Transverse colon (tissue), 4 donors: ENCODE measurements at regions not wholly inside any gene's neighbourhood (a gene's known extent, or its start where the extent isn't known, plus 50 kb on each side); places are given as distances from the start of the nearest gene placed in this dataset.

Experiments
- DNase-seq: peaks from one replicate; pipeline ENCODE4 v3.0.0-alpha.2; 2019
- H3K27ac ChIP-seq, 4 donors: fragments of 200-600 bp; sonication (generic); 2 replicates each; pipeline ENCODE4 v1.5.1; 2016 to 2018; ENCODE audit warnings: inconsistent platforms in 4 of 4
- H3K27me3 ChIP-seq: fragments of 200-600 bp; sonication (generic); 2 replicates; pipeline ENCODE4 v1.5.1; 2017; ENCODE audit warnings: inconsistent platforms
- H3K36me3 ChIP-seq, 4 donors: fragments of 200-600 bp; sonication (generic); 2 replicates each; pipeline ENCODE4 v1.5.1; 2017 to 2019; ENCODE audit warnings: inconsistent platforms in 4 of 4
- H3K4me1 ChIP-seq, 4 donors: fragments of 200-600 bp; sonication (generic); 2 replicates each; pipeline ENCODE4 v1.5.1; 2017 to 2020; ENCODE audit warnings: inconsistent platforms in 4 of 4
- H3K4me3 ChIP-seq, 4 donors: fragments of 200-600 bp; sonication (generic); 1 replicate in 1 of 4; 2 replicates in 3 of 4; pipeline versions ENCODE4 v1.5.1 to v1.6.1; 2017 to 2019; ENCODE audit warnings: inconsistent platforms in 4 of 4
- H3K9me3 ChIP-seq, 2 donors: fragments of 200-600 bp; sonication (generic); 2 replicates each; pipeline ENCODE4 v1.5.1; 2017 to 2019; ENCODE audit warnings: inconsistent platforms in 2 of 2
- EP300 ChIP-seq: sonication (generic); formaldehyde crosslinking; IDR thresholded peaks from one replicate; pipeline ENCODE4 v1.6.1; 2017; ENCODE audit warnings: antibody characterized with exemption, low read depth
- POLR2A ChIP-seq: fragments of 450-650 bp; IDR thresholded peaks from one replicate; pipeline ENCODE4 v1.6.1; 2016; ENCODE audit warnings: antibody characterized with exemption, mild to moderate bottlenecking, moderate library complexity
- POLR2AphosphoS5 ChIP-seq, 3 donors: sonication (generic); formaldehyde crosslinking; IDR thresholded peaks; one replicate each; pipeline ENCODE4 v1.6.1; 2016; ENCODE audit warnings: antibody characterized with exemption in 3 of 3
- WGBS, 2 donors: methylation state at CpG; one replicate each; pipeline ENCODE4 v1.1.5; 2018; ENCODE audit warnings: low coverage in 1 of 2; 5-methylcytosine and 5-hydroxymethylcytosine counted together
- in situ Hi-C, 4 donors: fragments of 200-750 bp; cut with MboI; loops; one replicate each; pipeline versions ENCODE4 v1.15.0 to v1.15.1; 2017; ENCODE audit warnings: low sequenced_read_pairs in 3 of 4, low pct_ligation_motif_present in 1 of 4, low pct_unique_long_range_greater_than_20kb in 1 of 4
- intact Hi-C: fragments of 100-400 bp; cut with DNase I; formaldehyde crosslinking; loops from one replicate; pipeline ENCODE4 v1.15.1; 2023; ENCODE audit warnings: low total_unique reads
- TF ChIP-seq, protein P1 (sequence below), 5 experiments: fragments of 200-600 bp in 3 of 5; fragments of 450-650 bp in 2 of 5; sonication (generic) in 3 of 5; IDR thresholded peaks; 1 replicate in 2 of 5; 2 replicates in 3 of 5; pipeline ENCODE4 v1.5.1; 2016 to 2017; ENCODE audit warnings: antibody characterized with exemption in 5 of 5, inconsistent platforms in 3 of 5, mild to moderate bottlenecking in 2 of 5, moderate library complexity in 1 of 5

GRCh38 chr11:37500425-37500824 is 902.4 kb upstream of the RAG2 start:
- intact Hi-C loops: no loop called here
- no peak for DNase-seq
- WGBS, 2 donors: 75 to 86% methylated on average over 1 to 2 of the region's 2 CpGs
- in situ Hi-C loops: no loop called here
- no peak overlapping the region for H3K4me3 ChIP-seq
- no peaks in the 10 kb centered on the region for H3K9me3 ChIP-seq
- no peaks in the 10 kb centered on the region for H3K27me3 ChIP-seq
- no peaks in the 10 kb centered on the region for H3K4me1 ChIP-seq
- H3K36me3 ChIP-seq: no peaks in the 10 kb centered on the region
- TF ChIP-seq, protein P1, sequence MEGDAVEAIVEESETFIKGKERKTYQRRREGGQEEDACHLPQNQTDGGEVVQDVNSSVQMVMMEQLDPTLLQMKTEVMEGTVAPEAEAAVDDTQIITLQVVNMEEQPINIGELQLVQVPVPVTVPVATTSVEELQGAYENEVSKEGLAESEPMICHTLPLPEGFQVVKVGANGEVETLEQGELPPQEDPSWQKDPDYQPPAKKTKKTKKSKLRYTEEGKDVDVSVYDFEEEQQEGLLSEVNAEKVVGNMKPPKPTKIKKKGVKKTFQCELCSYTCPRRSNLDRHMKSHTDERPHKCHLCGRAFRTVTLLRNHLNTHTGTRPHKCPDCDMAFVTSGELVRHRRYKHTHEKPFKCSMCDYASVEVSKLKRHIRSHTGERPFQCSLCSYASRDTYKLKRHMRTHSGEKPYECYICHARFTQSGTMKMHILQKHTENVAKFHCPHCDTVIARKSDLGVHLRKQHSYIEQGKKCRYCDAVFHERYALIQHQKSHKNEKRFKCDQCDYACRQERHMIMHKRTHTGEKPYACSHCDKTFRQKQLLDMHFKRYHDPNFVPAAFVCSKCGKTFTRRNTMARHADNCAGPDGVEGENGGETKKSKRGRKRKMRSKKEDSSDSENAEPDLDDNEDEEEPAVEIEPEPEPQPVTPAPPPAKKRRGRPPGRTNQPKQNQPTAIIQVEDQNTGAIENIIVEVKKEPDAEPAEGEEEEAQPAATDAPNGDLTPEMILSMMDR (IDR thresholded peaks at IDR 0.05): no peak
- no peak for TF ChIP-seq EP300
- no peak for TF ChIP-seq POLR2A
- H3K27ac ChIP-seq: no peak overlapping the region

- in situ Hi-C loops: no loop called here
- TF ChIP-seq, protein P1 (IDR thresholded peaks at IDR 0.05): no peak
- TF ChIP-seq EP300 (no peak), POLR2A (no peak), POLR2AphosphoS5 (IDR thresholded peaks at IDR 0.05) (no peak)
- WGBS, 2 donors: 35% methylated on average over 1 of the region's 1 CpG; no CpG with 5 or more reads in 1 of the 2 donors
- Histone ChIP-seq H3K27ac (no peak overlapping the region), H3K4me3 (no peak overlapping the region), H3K27me3 (no peaks in the 10 kb centered on the region), H3K9me3 (no peaks in the 10 kb centered on the region), H3K4me1 (no peaks in the 10 kb centered on the region), H3K36me3 (no peaks in the 10 kb centered on the region)
- intact Hi-C loops: no loop called here
- DNase-seq: no peak
These were observed 899.3 kb upstream of the RAG2 start for GRCh38 chr11:37497326-37497725.

DNA sequence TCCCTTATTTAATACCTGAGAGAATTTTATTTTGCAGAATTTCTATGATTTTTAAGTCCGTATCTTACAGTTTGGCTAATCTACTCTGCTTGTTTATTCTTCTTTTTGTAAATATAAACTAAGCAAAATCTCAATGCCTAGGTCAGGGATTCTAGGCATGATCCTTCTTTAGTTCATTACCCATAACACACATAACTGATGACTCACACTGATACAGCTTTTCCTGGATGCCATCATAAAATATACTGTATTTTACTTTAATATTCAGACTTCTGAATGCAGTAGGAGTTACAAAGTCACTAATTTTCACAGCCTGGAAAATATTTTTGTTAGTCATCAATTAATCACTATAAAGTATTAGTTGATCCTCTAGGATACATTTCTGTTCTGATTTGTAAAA is 898.2 kb upstream of the RAG2 start:
- TF ChIP-seq, protein P1 (IDR thresholded peaks at IDR 0.05): no peak
- TF ChIP-seq EP300 (no peak), POLR2AphosphoS5 (IDR thresholded peaks at IDR 0.05) (no peak), POLR2A (no peak)
- no peak overlapping the region for H3K4me3 ChIP-seq
- no peaks in the 10 kb centered on the region for H3K4me1 ChIP-seq
- intact Hi-C loops: no loop called here
- H3K27me3 ChIP-seq: no peaks in the 10 kb centered on the region
- in situ Hi-C loops: no loop called here
- DNase-seq: no peak
- 67 to 84% methylated on average over 1 of the region's 1 CpG for WGBS, 2 donors
- no peaks in the 10 kb centered on the region for H3K9me3 ChIP-seq
- no peaks in the 10 kb centered on the region for H3K36me3 ChIP-seq
- H3K27ac ChIP-seq: no peak overlapping the region

DNA sequence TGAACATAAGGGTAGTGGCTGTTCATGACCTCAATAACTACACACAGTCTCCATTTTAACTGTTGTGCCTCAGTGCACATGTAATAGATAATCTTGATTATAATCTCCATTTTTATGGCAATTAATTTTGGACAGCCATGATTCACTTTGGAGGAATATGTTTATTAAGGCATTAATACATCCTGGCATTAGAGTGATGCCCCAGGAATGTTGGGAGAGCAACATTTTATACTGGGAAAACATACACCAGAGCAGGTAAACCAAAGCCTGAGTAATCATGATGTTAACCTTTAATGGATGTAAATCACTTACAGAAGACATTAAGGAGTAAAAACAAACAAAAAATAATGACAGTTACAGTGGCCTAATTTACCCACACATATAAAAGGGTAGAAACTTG is 886.3 kb upstream of the RAG2 start:
- H3K9me3 ChIP-seq: no peaks in the 10 kb centered on the region
- no peaks in the 10 kb centered on the region for H3K36me3 ChIP-seq
- H3K4me1 ChIP-seq: no peaks in the 10 kb centered on the region
- no peak overlapping the region for H3K4me3 ChIP-seq
- no peak for TF ChIP-seq POLR2A
- TF ChIP-seq EP300: no peak
- TF ChIP-seq, protein P1 (IDR thresholded peaks at IDR 0.05): no peak
- no peak for TF ChIP-seq POLR2AphosphoS5 (IDR thresholded peaks at IDR 0.05)
- intact Hi-C loops: no loop called here
- no peak overlapping the region for H3K27ac ChIP-seq
- no peak for DNase-seq
- no peaks in the 10 kb centered on the region for H3K27me3 ChIP-seq
- in situ Hi-C loops: no loop called here
